SW 1271 (cell line): ENCODE measurements at regions not wholly inside any gene's neighbourhood (a gene's known extent, or its start where the extent isn't known, plus 50 kb on each side); places are given as distances from the start of the nearest gene placed in this dataset.
A peak's percentile ranks its signal among the peaks of the same experiment; 100 is the strongest.
"Not testable (repeated sequence)": the region's sequence is repeated elsewhere in the genome, so short reads cannot be mapped to it uniquely, and the experiment has no call there.

ENCODE experiments used
- DNase-seq, 2 experiments: peaks; one replicate each; lab custom pipeline; 2025; lab: John Stamatoyannopoulos, UW

DNA sequence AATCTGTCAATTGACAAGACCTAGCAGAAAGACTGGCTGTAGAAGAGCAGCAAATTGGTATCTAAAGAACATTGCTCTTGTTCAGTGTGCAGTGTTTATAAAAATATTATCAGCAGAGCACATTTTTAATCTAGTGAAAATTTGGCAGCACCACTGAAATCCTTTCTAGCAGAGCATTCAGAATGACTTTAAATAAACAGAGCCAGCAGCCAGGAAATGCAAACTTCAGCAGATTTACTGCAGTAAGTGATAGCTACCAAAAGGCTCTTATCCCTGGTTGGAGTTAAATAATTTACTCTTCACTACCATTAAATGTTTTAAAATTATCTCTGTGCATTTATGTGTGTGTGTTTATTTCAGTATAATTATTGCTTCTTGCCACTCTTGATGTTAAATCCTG, 590.9 kb upstream of the CITED2 start:
- no peak for DNase-seq

DNA sequence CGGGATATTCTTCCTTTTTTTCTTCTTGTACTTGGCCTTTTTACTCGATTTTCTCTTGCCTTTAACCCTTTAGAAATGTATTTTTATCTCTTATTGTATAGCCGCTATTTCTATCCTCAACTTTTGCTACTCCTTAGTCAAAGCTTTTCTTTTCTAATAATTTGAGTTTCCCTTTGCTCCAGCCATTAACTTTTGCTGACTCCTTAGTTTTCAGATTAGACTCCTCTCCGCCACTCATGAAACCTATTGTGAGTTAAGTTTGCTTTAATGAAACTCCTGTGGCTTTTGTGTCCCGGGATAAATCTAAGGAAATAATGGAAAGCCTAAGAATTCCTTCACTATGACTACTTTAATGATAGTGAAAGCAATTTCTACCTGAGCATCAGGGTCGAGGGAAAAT, 590.3 kb upstream of the CITED2 start:
- no peak for DNase-seq

DNA sequence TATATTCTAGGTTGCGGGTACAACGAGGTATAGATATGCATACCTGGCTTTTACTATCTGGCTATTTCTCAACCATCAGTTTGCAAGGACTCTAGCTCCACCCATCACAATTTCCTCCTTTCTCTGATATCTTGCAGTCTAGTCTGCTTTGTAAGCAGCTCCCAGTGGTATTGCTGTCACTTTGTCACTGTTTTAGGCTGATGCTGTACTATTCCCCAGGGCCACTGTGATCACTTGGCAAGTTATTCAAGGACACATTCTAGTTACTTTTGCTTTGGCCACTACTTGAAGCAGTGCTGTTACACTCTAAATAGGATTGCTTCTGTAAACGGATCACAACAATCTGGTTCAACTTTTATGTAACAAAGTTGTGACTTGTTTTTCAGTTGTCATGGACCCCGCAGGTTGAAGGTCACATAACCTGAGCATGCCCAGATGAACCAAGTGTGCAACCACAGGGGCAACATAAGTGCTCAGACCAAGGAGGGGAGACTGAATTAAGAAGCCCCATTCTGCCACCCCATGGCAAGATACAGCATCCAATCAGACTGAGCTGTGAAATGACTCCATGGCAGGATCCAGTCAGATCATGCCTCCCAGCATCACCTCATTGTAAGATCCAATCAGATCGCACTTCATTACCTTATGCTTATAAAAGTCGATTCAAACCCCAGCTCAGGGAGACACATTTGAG, 588.4 kb upstream of the CITED2 start:
- DNase-seq: no peak

DNA sequence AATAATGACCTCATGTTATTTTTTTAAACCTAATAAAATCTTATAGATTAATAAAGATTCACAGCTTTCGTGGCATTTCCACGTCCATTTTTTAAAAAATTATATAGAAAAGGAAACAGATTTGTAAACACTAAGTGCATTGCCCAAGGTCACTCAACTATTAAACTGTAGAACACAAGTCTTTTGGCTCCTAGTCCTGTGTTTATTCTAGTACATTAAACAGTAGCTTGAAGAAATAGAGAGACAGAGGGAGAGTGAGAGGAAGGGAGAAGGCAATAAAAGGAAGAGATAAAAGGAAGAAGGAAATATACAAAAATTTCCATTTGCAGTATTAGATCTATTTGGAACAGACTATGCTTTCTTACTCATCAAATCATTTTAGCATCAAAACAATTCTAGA, 586.7 kb upstream of the CITED2 start:
- DNase-seq: no peak

DNA sequence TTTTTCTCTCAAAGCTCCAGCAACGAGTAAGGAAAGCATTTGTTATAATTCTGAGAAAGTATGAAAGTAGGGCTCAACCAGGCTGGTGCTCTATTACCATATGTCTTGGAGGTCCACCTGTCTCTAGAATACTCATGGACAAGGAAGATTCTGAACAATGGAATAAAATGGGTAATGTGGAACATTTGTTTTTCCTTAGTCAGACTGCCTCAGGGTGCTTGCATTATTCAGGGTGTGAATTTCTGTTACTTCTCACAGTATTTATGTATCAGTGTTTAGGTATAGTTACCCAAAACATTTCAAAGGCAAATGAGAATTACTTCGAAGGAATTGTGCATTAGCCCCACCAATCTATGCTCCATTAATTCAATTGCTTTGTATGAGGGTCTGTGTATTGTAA, 586.2 kb upstream of the CITED2 start:
- no peak for DNase-seq

DNA sequence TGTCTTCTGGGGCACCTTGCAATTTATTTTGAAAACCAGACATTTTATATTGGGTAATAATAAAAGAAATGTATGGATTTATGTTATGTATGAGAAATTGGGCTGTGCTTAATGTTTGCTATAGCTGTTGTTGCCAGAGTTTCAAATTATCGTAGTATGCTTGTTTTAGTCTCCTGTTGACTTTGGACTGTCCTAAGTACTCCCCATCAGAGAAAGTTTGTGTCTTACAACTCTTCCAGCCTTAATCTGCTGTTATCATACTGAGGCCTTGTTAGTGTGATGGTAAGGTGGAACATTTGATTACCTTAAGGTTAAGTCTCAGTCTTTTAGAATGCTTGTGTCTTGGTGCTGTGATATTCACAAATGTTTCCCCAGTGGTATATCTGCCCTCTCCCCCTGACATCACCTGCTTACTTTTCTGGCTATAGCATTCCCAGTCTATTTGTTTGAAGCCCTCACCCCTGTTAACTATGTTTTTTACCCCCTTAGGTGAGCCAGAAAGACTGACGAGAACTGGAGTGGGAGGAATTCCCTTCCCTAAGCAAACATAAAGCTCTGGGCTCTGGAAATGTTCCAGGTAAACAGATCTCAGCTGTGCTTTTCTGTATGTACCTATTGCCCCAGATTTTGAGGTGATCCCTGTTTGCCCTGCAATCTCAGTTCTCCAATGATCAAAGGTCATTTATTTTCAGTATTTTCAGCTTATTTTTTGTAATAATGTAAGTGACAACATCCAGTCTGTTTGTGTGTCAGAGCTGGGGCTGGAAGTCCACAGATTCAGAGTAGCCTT, 581.1 kb upstream of the CITED2 start:
- DNase-seq: no peak

DNA sequence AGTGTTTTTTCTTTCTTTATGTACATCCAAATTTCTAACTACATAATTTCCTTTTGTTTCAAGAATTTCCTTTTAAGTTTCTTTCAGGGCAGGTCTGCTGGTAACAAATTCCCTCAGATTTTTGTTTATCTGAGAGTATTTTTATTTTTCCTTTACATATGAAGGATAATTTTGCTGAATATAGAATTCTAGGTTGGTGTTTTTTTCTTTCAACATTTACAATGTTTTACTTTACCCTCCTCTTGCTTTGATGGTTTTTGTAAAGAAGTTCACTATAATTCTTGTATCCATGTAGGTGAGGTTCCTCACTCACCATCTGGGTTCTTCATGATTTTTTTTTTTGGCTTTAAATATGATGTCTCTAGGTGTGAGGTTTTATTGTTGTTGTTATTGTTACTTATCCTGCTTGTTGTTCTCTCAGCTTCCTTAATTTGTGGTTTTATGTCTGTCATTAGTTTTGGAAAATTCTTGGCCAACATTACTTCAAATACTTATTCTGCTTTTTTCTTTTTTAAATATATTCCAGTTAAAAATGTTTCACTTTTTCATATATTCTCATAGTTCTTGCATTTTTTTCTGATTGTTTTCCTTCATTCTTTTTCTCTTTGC, 580.1 kb upstream of the CITED2 start:
- no peak for DNase-seq

DNA sequence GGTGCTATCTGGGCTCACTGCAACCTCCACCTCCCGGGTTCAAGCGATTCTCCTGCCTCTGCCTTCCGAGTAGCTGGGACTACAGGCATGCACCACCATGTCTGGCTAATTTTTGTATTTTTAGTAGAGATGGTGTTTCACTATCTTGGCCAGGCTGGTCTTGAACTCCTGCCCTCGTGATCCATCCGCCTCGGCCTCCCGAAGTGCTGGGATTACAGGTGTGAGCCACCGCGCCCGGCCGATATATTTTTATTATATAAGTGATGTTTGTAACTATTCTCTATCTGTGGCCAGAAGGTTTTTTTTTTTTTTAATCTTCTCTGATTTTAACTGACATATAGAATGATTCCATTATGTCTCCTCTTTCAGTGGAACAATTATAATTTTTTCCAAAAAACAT, 579.3 kb upstream of the CITED2 start:
- not testable (repeated sequence) for DNase-seq

DNA sequence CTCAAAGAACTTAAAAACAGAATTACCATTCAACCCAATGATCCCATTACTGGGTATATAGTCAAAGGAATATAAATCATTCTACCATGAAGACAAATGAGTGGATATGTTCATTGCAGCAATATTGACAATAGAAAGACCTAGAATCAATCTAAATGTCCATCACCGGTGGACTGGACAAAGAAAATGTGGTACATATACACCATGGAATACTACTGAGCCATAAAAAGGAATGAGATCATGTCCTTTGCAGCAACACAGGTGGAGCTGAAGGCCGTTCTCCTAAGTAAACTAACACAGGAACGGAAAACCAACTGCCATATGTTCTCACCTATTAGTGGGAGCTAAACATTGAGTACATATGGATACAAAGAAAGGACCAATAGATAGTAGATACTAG, 576.7 kb upstream of the CITED2 start:
- DNase-seq: no peak

DNA sequence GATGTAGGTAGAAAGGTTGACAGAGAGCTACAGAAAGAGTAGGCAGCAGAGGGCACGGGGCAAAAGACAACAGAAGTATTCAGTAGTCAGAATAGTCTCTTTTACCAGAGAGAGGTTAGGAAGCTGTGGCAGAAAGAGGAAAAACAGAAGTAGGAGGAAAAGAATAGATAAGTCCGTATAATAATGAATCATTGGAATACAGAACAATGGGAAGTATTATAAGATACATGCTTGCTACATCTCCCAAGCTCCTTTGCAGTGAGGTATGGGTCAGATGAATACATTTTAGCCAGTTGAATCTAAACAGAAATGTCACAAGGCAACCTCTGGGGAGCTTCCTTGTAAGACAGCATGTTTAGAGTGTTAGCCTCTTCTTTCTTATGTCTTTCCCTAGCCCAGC, 570.5 kb upstream of the CITED2 start:
- no peak for DNase-seq

DNA sequence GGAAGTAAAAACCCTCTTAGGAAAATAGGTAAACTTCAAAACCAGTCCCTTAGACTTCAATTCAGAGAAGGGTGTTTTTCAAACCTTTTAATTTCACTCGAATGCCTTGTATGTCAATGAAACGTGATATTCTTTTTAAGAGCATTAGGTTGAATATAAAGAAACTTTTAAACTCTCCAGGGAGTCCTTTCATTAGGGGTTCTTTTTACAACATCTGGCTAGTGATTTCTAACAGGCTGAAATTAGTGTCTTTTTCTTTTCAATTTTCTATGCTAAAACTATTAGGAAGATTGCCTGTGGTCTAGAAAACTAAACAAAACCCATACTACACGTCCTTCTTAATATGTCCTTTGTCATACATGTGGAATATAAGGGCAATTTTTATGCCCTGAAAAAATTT, 569.7 kb upstream of the CITED2 start:
- DNase-seq: no peak

DNA sequence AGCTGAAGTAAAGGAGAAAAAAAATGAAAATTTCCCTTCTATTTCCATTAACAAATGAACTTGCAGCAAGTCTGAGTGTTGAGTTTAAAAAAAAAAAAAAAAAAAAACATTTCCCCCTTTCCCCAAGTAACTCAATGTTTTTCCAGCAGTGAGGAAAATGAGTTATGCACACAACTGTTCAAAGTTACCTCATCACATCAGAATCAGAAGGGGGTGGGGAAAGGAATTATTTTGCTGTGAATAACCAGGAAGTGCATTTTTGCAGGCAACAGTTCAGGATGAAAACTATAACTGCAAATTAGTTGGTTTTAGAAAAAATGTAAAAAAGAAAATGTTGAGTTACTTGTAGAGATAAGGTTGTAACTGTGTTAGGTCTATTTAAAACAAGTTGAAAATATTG, 568.9 kb upstream of the CITED2 start:
- peak; percentile 51 to 71 for DNase-seq

DNA sequence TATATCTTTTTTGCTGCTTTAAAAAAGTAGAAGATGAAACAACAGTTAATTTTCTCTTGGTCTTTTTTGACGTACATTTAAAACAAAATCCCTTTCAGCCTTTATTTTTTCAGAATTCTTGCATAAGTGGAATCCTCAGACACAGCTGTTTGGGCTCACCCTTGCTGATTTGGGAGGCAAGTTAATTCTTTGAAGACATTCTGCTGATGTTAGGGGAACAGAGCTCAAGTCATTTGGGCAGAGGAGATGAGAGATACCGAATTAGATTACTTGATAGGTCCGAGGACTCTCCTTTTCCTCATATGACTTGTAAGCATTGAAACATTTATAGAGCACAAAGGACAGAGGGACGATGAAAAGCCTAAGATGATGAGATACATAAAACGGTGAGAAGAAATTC, 567.9 kb upstream of the CITED2 start:
- DNase-seq: no peak

DNA sequence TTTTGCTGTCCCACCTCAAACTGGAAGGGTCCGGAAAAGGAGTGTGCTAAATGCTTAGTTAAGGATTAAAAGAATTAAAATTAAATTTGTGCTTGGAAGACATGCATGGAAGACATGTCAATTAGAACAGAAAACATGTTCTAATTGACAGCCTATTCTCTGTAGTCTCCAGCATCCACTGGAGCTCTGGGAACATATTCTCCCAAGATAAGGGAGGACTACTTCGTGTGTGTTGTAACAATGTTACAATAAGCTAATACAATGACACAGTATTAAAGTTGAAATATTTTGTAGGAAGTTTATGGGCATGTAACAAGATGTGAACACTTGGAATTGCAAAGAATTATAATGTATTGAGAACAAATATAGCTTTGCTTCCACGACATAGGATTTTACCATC, 567.4 kb upstream of the CITED2 start:
- no peak for DNase-seq

DNA sequence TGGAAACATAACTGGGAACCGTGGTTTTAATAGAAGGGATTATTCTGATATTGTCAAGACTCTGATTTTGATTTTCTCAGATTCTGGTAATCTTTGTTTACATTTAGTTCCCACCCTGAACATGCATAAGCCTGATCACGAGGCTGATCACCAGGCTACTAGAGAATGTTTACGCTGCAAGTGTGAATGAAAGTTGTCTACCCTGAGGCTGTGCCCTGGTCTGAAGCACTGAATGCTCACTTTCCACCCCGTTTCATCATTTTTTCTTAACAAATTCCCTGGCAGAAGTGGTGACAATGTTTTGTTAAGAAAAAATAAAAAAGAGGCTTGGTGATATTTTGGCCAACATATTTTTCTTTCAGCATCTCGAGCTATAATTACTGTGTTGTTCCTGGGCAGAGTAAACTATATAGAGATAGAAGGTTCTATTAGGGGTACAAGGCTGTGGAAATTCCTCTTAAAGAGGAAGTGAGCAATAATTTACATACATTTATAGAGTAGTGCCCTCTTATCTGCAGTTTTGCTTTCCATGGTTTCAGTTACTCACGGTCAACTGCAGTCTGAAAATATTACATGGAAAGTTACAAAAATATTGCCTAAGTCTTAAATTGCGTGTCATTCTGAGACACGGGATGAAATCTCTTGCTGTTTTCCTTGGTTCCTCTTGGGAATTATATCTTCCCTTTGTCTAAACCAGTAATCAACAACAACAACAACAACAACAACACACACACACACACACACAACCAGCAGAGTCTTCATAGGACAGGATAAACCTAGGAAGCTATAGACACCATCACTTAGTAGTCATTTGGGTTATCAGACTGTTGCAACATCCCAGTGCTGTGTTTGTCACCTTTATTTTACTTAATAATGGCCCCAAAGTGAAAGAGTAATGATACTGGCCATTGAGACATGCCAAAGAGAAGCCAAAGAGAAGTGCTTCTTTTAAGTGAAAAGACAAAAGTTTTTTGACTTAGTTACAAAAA, 566.6 kb upstream of the CITED2 start:
- no peak for DNase-seq

DNA sequence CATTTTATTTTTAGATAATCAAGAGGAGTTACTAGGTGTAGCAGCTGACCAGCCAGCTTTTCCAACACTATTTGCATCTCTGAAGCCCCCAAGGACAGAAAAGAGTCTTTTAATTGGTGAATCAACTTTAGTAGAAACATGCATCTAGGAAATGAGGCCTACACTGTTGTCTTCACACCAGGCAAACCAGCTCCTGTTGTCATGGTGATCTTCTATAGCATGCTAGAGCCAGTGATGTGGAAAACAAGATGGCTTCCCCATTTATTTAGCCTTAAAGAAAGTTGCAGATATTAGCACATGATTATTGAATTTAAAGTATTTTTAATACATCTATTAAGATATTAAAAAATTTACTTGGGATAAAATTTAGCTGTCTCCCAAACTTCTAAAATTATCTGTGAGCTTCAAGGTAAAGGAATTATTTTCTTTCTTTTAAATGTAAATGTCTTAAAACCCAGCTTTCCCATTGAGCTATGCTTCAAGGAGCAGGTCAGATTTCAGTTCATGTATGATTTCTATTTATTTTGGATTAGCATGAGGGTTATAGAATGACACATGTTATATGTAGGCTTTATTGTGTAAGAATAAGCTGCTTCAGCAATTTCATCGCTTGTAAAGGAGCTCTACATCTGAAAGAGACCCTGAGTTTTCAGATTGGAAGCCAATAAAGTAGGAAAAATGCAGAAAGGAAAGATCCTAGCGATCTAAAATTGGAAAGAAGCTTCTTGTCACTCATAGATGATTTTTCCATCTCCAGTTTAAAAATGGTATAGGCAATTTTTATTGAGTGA, 564.9 kb upstream of the CITED2 start:
- DNase-seq: no peak

DNA sequence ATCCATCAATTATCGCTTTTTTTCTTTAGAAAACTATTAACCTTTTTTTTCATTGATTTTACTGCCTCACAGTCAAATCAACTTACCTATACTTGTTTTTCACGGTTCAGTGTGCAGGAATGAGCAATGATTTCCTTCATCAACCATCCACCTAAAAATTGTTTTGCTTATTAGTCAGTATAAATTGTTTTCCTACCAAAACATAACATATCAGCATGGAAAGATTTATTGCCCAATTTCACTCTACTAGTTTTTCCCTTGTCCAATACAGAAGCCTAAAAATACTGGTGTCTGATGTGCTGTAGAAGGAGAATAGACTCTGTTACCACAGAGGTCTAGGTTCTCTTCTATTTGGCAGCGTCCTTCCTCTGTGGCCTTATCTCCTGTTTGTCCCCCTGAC, 558.2 kb upstream of the CITED2 start:
- no peak for DNase-seq

DNA sequence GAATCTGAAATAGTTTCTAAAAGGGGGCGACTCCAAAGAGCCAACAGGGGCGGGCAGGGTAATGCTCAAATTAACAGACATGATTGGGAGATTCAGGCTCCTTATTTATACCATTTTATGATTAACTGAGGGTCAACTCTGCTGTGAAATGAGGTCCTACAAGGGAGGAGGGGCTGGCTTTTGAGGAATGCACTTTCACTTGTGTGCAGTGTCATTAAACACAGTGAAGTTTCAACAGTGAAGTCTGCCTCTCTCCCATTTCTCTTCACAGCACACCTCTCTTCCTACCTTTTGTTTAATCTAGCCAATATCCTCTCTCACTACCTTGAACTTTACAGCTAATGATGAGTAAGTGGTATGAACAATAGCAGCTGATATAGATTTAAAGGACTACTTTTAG, 557.3 kb upstream of the CITED2 start:
- DNase-seq: no peak

DNA sequence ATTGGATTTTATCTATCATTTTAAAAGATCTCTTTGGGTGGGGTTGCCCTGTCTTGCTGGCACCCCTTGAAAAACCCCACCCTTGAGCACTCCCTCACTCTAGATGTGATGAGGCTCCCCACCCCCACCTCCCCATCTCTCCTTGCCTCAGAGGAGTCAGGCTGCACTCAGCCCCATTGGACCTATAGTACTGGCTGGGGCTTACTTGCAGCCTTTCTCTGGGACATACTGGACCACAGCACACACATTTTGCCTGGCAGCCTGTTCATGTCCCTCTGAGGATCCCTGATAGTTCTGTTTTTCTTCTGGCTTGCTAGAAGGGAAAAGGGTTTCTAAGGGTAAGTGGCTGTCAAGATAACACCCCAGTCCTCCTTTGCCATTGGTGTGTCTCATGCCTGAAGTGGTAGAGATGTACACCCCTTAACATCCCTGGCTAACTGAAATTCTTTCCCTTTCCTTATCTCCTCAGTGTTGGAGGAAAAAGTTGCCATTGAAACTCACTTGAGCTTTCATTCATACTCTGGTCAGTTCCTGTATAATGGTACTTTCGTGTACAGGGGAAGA, 553.4 kb upstream of the CITED2 start:
- DNase-seq: no peak

DNA sequence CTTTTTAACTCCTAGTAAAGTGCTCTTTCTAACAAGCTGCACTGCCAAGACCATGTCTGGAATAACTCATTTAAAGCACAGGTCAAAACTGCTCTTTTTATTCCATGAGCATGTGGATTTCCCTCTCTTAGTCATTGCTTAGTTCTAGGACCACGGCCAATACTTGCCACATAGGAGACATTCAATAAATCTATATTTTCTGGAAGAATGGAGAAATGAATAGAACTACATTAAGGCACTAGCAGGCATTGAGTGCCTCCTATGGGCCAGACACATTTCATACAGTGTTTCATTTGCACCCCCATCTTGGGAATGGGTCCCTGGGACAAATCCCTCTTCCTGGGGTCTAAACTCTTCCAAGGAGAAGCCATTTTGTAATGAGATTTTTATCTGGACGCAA, 552.8 kb upstream of the CITED2 start:
- DNase-seq: no peak

DNA sequence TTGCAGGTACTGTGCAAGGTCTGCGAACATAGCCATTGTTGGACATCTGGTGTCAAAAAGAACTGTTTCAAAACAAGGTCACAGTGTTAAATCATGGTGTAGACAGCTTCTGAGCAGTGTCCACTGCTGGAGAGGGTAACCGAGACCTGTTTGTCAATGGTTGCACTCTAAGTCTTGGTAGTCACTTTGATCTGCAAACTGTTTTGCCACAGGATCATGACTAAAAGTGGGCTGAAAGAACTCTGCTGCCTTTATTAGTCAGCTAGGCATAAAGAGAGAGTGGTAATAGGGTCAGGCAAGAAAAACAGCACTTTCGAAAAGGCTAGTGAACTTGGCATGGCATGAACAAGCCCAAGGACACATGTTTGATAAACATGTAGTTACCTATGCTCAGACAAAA, 552.3 kb upstream of the CITED2 start:
- no peak for DNase-seq
